Mammary epithelial cell (primary cell): ENCODE measurements at regions not wholly inside any gene's neighbourhood (a gene's known extent, or its start where the extent isn't known, plus 50 kb on each side); places are given as distances from the start of the nearest gene placed in this dataset.

Experiments used
- EZH2 ChIP-seq: IDR thresholded peaks from 2 replicates; pipeline ENCODE4 v1.6.1; 2012; ENCODE audit warnings: low read length, inconsistent platforms, borderline replicate concordance
- TF ChIP-seq, protein P1 (sequence below), 2 donors: IDR thresholded peaks in 1 of 2; conservative IDR thresholded peaks in 1 of 2; 2 replicates each; pipeline ENCODE4 v1.5.1; 2011 to 2012; ENCODE audit warnings: inconsistent platforms in 2 of 2, low read length in 2 of 2, mild to moderate bottlenecking in 2 of 2, control low read depth in 1 of 2, low read depth in 1 of 2; ENCODE audit not compliant: insufficient read depth in 1 of 2; ENCODE audit errors: extremely low read depth in 1 of 2

DNA sequence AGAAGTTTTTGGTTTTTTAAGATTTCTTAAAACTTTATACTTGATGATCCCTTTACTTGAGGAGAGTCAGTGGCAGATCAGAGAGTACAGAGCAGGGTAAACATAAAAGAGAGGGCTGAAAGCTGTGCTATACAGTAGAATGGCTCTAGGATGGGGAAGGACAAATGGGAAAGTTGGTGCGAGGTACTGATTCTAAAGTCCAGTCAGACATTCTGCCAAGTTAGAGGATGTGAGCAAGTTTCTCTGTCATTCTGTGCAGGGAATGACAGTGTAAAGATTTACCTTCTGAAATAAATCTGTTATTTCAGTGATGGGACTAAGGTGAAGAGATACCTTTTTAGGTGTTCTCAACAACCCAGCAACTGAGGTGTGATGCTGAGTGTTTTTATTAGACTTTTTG lies 100.1 kb upstream of the GBE1 start:
- no peak for TF ChIP-seq EZH2
- TF ChIP-seq, protein P1, sequence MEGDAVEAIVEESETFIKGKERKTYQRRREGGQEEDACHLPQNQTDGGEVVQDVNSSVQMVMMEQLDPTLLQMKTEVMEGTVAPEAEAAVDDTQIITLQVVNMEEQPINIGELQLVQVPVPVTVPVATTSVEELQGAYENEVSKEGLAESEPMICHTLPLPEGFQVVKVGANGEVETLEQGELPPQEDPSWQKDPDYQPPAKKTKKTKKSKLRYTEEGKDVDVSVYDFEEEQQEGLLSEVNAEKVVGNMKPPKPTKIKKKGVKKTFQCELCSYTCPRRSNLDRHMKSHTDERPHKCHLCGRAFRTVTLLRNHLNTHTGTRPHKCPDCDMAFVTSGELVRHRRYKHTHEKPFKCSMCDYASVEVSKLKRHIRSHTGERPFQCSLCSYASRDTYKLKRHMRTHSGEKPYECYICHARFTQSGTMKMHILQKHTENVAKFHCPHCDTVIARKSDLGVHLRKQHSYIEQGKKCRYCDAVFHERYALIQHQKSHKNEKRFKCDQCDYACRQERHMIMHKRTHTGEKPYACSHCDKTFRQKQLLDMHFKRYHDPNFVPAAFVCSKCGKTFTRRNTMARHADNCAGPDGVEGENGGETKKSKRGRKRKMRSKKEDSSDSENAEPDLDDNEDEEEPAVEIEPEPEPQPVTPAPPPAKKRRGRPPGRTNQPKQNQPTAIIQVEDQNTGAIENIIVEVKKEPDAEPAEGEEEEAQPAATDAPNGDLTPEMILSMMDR (conservative IDR thresholded peaks at IDR 0.05 in 1 of 2, IDR thresholded peaks at IDR 0.05 in 1 of 2; ENCODE audit: extremely low read depth in 1 of 2, insufficient read depth in 1 of 2, low read depth in 1 of 2, low read length in 2 of 2): no peak
